ENCODE measurements at regions not wholly inside any gene's neighbourhood (a gene's known extent, or its start where the extent isn't known, plus 50 kb on each side); places are given as distances from the start of the nearest gene placed in this dataset.

DNA sequence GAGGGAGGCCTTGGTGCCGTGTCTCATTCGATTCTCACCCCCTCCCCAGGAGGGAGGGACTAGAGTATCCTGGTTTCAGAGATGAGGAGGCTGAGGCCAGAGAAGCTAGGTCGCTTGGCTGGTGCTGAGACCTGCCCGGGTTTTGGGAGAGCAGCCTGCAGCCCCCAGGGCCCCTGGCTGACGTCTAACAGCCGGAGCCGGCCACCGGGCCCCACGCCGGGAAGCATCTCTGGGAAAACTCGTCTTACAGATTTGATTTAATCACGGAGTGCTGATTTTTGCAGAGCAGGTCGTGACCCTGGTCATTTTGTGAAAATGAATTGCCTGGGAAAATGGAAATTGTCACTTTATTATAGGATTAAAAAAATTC, 97.5 kb downstream of the MICALL2 start:
- TF ChIP-seq, protein P1, sequence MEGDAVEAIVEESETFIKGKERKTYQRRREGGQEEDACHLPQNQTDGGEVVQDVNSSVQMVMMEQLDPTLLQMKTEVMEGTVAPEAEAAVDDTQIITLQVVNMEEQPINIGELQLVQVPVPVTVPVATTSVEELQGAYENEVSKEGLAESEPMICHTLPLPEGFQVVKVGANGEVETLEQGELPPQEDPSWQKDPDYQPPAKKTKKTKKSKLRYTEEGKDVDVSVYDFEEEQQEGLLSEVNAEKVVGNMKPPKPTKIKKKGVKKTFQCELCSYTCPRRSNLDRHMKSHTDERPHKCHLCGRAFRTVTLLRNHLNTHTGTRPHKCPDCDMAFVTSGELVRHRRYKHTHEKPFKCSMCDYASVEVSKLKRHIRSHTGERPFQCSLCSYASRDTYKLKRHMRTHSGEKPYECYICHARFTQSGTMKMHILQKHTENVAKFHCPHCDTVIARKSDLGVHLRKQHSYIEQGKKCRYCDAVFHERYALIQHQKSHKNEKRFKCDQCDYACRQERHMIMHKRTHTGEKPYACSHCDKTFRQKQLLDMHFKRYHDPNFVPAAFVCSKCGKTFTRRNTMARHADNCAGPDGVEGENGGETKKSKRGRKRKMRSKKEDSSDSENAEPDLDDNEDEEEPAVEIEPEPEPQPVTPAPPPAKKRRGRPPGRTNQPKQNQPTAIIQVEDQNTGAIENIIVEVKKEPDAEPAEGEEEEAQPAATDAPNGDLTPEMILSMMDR (IDR thresholded peaks at IDR 0.05), result no peak
- TF ChIP-seq POLR2A (IDR thresholded peaks at IDR 0.05), result no peak

Measured in right lobe of liver (tissue), 4 donors.